Stimulated activated CD4-positive, alpha-beta T cell treated with anti-CD3 and anti-CD28 coated beads, Interleukin-15, amount 100 ng/mL, for 24 hours (primary cell): ENCODE measurements at regions not wholly inside any gene's neighbourhood (a gene's known extent, or its start where the extent isn't known, plus 50 kb on each side); places are given as distances from the start of the nearest gene placed in this dataset.

Experiments used
- DNase-seq: peaks from one replicate; pipeline ENCODE4 v3.0.0-alpha.2; 2020

GRCh38 chrX:8971116-8971515, 62.8 kb downstream of the FAM9B start:
- no peak for DNase-seq

- no peak for DNase-seq
These were observed 64.5 kb downstream of the FAM9B start for GRCh38 chrX:8969378-8969777.

- DNase-seq, result no peak
These were observed 66.5 kb downstream of the FAM9B start for GRCh38 chrX:8967461-8967860.

GRCh38 chrX:8960957-8961468, 72.9 kb downstream of the FAM9B start:
- no peak for DNase-seq

GRCh38 chrX:8955511-8955910, 78.4 kb downstream of the FAM9B start:
- DNase-seq, result no peak

GRCh38 chrX:8946563-8946962, 87.4 kb downstream of the FAM9B start:
- no peak for DNase-seq

- DNase-seq, result no peak
These were observed 94.6 kb downstream of the FAM9B start for GRCh38 chrX:8939322-8939721.

- no peak for DNase-seq
These were observed 106.2 kb downstream of the FAM9B start for GRCh38 chrX:8927701-8928100.

- DNase-seq, result no peak
These were observed 106.8 kb downstream of the FAM9B start for GRCh38 chrX:8927066-8927635.

- DNase-seq, result no peak
These were observed 112.3 kb downstream of the FAM9B start for GRCh38 chrX:8921615-8922014.

GRCh38 chrX:8919801-8920200, 114.1 kb downstream of the FAM9B start:
- no peak for DNase-seq

GRCh38 chrX:8916697-8917096, 115.5 kb upstream of the FAM9A start:
- DNase-seq, result no peak

- no peak for DNase-seq
These were observed 113.5 kb upstream of the FAM9A start for GRCh38 chrX:8914681-8915080.

- no peak for DNase-seq
These were observed 112.6 kb upstream of the FAM9A start for GRCh38 chrX:8913655-8914409.

GRCh38 chrX:8907688-8908087, 106.5 kb upstream of the FAM9A start:
- DNase-seq, result no peak

- no peak for DNase-seq
These were observed 105.2 kb upstream of the FAM9A start for GRCh38 chrX:8906299-8906938.

GRCh38 chrX:8897259-8897658, 96.1 kb upstream of the FAM9A start:
- DNase-seq, result no peak

- DNase-seq, result no peak
These were observed 89.6 kb upstream of the FAM9A start for GRCh38 chrX:8890794-8891193.

- no peak for DNase-seq
These were observed 85.8 kb upstream of the FAM9A start for GRCh38 chrX:8887004-8887403.

- DNase-seq, result peak; percentile 26
These were observed 78.6 kb upstream of the FAM9A start for GRCh38 chrX:8879750-8880149.

- DNase-seq, result no peak
These were observed 72.8 kb upstream of the FAM9A start for GRCh38 chrX:8873956-8874355.

- no peak for DNase-seq
These were observed 71.9 kb upstream of the FAM9A start for GRCh38 chrX:8873102-8873501.

- no peak for DNase-seq
These were observed 69.2 kb upstream of the FAM9A start for GRCh38 chrX:8870411-8870810.

GRCh38 chrX:8869812-8870211, 68.6 kb upstream of the FAM9A start:
- no peak for DNase-seq
